Cerebellar nuclear complex (tissue), 1 donor: ENCODE measurements at regions not wholly inside any gene's neighbourhood (a gene's known extent, or its start where the extent isn't known, plus 50 kb on each side); places are given as distances from the start of the nearest gene placed in this dataset.

ENCODE experiments used
- DNase-seq, 2 experiments: peaks; one replicate each; lab custom pipeline; 2025; lab: John Stamatoyannopoulos, UW

- no peak for DNase-seq
These were observed 220.1 kb downstream of the TUSC7 start for GRCh38 chr3:116929505-116930222.

GRCh38 chr3:116930786-116931185 lies 221.2 kb downstream of the TUSC7 start:
- no peak for DNase-seq

GRCh38 chr3:116939091-116939490 lies 229.5 kb downstream of the TUSC7 start:
- no peak for DNase-seq

GRCh38 chr3:116939550-116939949 lies 230.0 kb downstream of the TUSC7 start:
- no peak for DNase-seq

GRCh38 chr3:116940719-116941118 lies 231.1 kb downstream of the TUSC7 start:
- DNase-seq: no peak

- no peak for DNase-seq
These were observed 236.8 kb downstream of the TUSC7 start for GRCh38 chr3:116946376-116946775.

- DNase-seq: no peak
These were observed 237.6 kb downstream of the TUSC7 start for GRCh38 chr3:116947148-116947547.

GRCh38 chr3:116947809-116948208 lies 238.2 kb downstream of the TUSC7 start:
- no peak for DNase-seq

GRCh38 chr3:116950301-116951055 lies 240.9 kb downstream of the TUSC7 start:
- DNase-seq: no peak

GRCh38 chr3:116951610-116952009 lies 242.0 kb downstream of the TUSC7 start:
- DNase-seq: no peak

- DNase-seq: no peak
These were observed 248.7 kb downstream of the TUSC7 start for GRCh38 chr3:116958291-116958690.

- DNase-seq: no peak
These were observed 251.5 kb downstream of the TUSC7 start for GRCh38 chr3:116961106-116961505.

GRCh38 chr3:116963802-116964201 lies 254.2 kb downstream of the TUSC7 start:
- no peak for DNase-seq

GRCh38 chr3:116966649-116967048 lies 257.1 kb downstream of the TUSC7 start:
- DNase-seq: no peak

- DNase-seq: no peak
These were observed 259.6 kb downstream of the TUSC7 start for GRCh38 chr3:116969135-116969534.

- no peak for DNase-seq
These were observed 260.1 kb downstream of the TUSC7 start for GRCh38 chr3:116969646-116970045.

- no peak for DNase-seq
These were observed 262.0 kb downstream of the TUSC7 start for GRCh38 chr3:116971531-116971930.

GRCh38 chr3:116974702-116975101 lies 265.1 kb downstream of the TUSC7 start:
- no peak for DNase-seq

- no peak for DNase-seq
These were observed 267.9 kb downstream of the TUSC7 start for GRCh38 chr3:116977441-116977840.

- DNase-seq: no peak
These were observed 270.5 kb downstream of the TUSC7 start for GRCh38 chr3:116980099-116980498.

GRCh38 chr3:116981089-116981488 lies 271.5 kb downstream of the TUSC7 start:
- DNase-seq: no peak

- DNase-seq: no peak
These were observed 274.7 kb downstream of the TUSC7 start for GRCh38 chr3:116984301-116984700.

GRCh38 chr3:116994351-116994879 lies 284.8 kb downstream of the TUSC7 start:
- no peak for DNase-seq
